T-helper 17 cell (primary cell): ENCODE measurements at regions not wholly inside any gene's neighbourhood (a gene's known extent, or its start where the extent isn't known, plus 50 kb on each side); places are given as distances from the start of the nearest gene placed in this dataset.
"Not testable (repeated sequence)": the region's sequence is repeated elsewhere in the genome, so short reads cannot be mapped to it uniquely, and the experiment has no call there.

Source experiments
- ATAC-seq: fragments of 150-1000 bp; cut with Tn5 transposase; 2 replicates; pipeline ENCODE4 v1.10.0; 2021; ENCODE audit warnings: mild to moderate bottlenecking, moderate library complexity
- DNase-seq, 3 donors: peaks; one replicate each; pipeline versions ENCODE4 v3.0.0 to v3.0.0-alpha.2; 2020 to 2021
- H3K9me3 ChIP-seq: one replicate; pipeline ENCODE4 v1.7.0; 2013; ENCODE audit warnings: low read length, mild to moderate bottlenecking; ENCODE audit not compliant: control insufficient read depth, poor library complexity, severe bottlenecking
- H3K27ac Mint-ChIP-seq: one replicate; pipeline ENCODE4 v1.8.0; 2022; ENCODE audit warnings: mild to moderate bottlenecking, moderate library complexity, mixed read lengths
- H3K27me3 Mint-ChIP-seq: one replicate; pipeline ENCODE4 v1.8.0; 2022; ENCODE audit warnings: mixed read lengths
- H3K36me3 Mint-ChIP-seq: one replicate; pipeline ENCODE4 v1.8.0; 2022; ENCODE audit warnings: low read depth, mixed read lengths
- H3K4me1 Mint-ChIP-seq: one replicate; pipeline ENCODE4 v1.8.0; 2022; ENCODE audit warnings: mild to moderate bottlenecking, mixed read lengths
- H3K4me3 Mint-ChIP-seq: one replicate; pipeline ENCODE4 v1.8.0; 2022; ENCODE audit warnings: mild to moderate bottlenecking, moderate library complexity, mixed read lengths

GRCh38 chr1:242880022-242880421 lies 355.5 kb upstream of the PLD5 start:
- H3K4me1 Mint-ChIP-seq, H3K27ac Mint-ChIP-seq, ATAC-seq, H3K9me3 ChIP-seq, DNase-seq, H3K36me3 Mint-ChIP-seq, H3K4me3 Mint-ChIP-seq: not testable (repeated sequence)
- peaks cover 15% of the 10 kb centered on the region for H3K27me3 Mint-ChIP-seq

- peaks cover 4% of the 10 kb centered on the region for H3K4me1 Mint-ChIP-seq
- no peak overlapping the region for H3K27ac Mint-ChIP-seq
- H3K27me3 Mint-ChIP-seq = peaks cover 16% of the 10 kb centered on the region
- no peak overlapping the region for H3K4me3 Mint-ChIP-seq
- no peaks in the 10 kb centered on the region for H3K36me3 Mint-ChIP-seq
- no peaks in the 10 kb centered on the region for H3K9me3 ChIP-seq
- DNase-seq (no peak), ATAC-seq (no peak)
Observed at GRCh38 chr1:242877743-242878142, 353.2 kb upstream of the PLD5 start.

- peaks cover 4% of the 10 kb centered on the region for H3K4me1 Mint-ChIP-seq
- H3K36me3 Mint-ChIP-seq = no peaks in the 10 kb centered on the region
- H3K9me3 ChIP-seq = no peaks in the 10 kb centered on the region
- no peak for ATAC-seq
- H3K27ac Mint-ChIP-seq = no peak overlapping the region
- no peak overlapping the region for H3K4me3 Mint-ChIP-seq
- peaks cover 16% of the 10 kb centered on the region for H3K27me3 Mint-ChIP-seq
- DNase-seq = no peak
Observed at GRCh38 chr1:242877229-242877628, 352.7 kb upstream of the PLD5 start.

- Mint-ChIP-seq H3K4me3 (no peak overlapping the region), H3K27ac (no peak overlapping the region), H3K4me1 (peaks cover 7% of the 10 kb centered on the region), H3K27me3 (peaks cover 16% of the 10 kb centered on the region), H3K36me3 (no peaks in the 10 kb centered on the region)
- DNase-seq = no peak
- no peaks in the 10 kb centered on the region for H3K9me3 ChIP-seq
- ATAC-seq = no peak
Observed at GRCh38 chr1:242876030-242876429, 351.5 kb upstream of the PLD5 start.

- ATAC-seq (no peak), DNase-seq (no peak)
- H3K27ac Mint-ChIP-seq = no peak overlapping the region
- H3K4me3 Mint-ChIP-seq = no peak overlapping the region
- H3K4me1 Mint-ChIP-seq = peaks cover 5% of the 10 kb centered on the region
- H3K36me3 Mint-ChIP-seq = no peaks in the 10 kb centered on the region
- H3K9me3 ChIP-seq = no peaks in the 10 kb centered on the region
- peaks cover 10% of the 10 kb centered on the region for H3K27me3 Mint-ChIP-seq
Observed at GRCh38 chr1:242873661-242874060, 349.2 kb upstream of the PLD5 start.

GRCh38 chr1:242872521-242872920 lies 348.0 kb upstream of the PLD5 start:
- no peak for ATAC-seq
- Mint-ChIP-seq H3K4me1 (peaks cover 5% of the 10 kb centered on the region), H3K36me3 (no peaks in the 10 kb centered on the region), H3K27ac (no peak overlapping the region), H3K4me3 (no peak overlapping the region), H3K27me3 (peaks cover 10% of the 10 kb centered on the region)
- H3K9me3 ChIP-seq = no peaks in the 10 kb centered on the region
- no peak for DNase-seq

- peaks cover 10% of the 10 kb centered on the region for H3K27me3 Mint-ChIP-seq
- no peaks in the 10 kb centered on the region for H3K36me3 Mint-ChIP-seq
- H3K4me1 Mint-ChIP-seq = peaks cover 3% of the 10 kb centered on the region
Observed at GRCh38 chr1:242871471-242872030, 347.1 kb upstream of the PLD5 start.

GRCh38 chr1:242870966-242871365 lies 346.5 kb upstream of the PLD5 start:
- ATAC-seq (no peak), DNase-seq (no peak)
- Mint-ChIP-seq H3K27ac (no peak overlapping the region), H3K4me3 (no peak overlapping the region), H3K36me3 (no peaks in the 10 kb centered on the region), H3K4me1 (peaks cover 3% of the 10 kb centered on the region), H3K27me3 (peaks cover 10% of the 10 kb centered on the region)
- H3K9me3 ChIP-seq = no peaks in the 10 kb centered on the region

More at GRCh38 chr1:242871471-242872030, 347.1 kb upstream of the PLD5 start:
- no peak overlapping the region for H3K4me3 Mint-ChIP-seq
- H3K27ac Mint-ChIP-seq = no peak overlapping the region
- no peak for DNase-seq
- ATAC-seq = no peak
- H3K9me3 ChIP-seq = no peaks in the 10 kb centered on the region

- Mint-ChIP-seq H3K36me3 (no peaks in the 10 kb centered on the region), H3K4me1 (no peaks in the 10 kb centered on the region)
Observed at GRCh38 chr1:242856289-242856688, 331.8 kb upstream of the PLD5 start.

GRCh38 chr1:242854466-242854865 lies 330.0 kb upstream of the PLD5 start:
- no peaks in the 10 kb centered on the region for H3K27me3 Mint-ChIP-seq
- no peaks in the 10 kb centered on the region for H3K9me3 ChIP-seq
- H3K4me1 Mint-ChIP-seq = no peaks in the 10 kb centered on the region
- H3K36me3 Mint-ChIP-seq = no peaks in the 10 kb centered on the region
- no peak overlapping the region for H3K27ac Mint-ChIP-seq
- no peak overlapping the region for H3K4me3 Mint-ChIP-seq
- ATAC-seq = no peak
- DNase-seq = no peak

More at GRCh38 chr1:242856289-242856688, 331.8 kb upstream of the PLD5 start:
- Mint-ChIP-seq H3K27me3 (no peaks in the 10 kb centered on the region), H3K4me3 (no peak overlapping the region), H3K27ac (no peak overlapping the region)
- DNase-seq = no peak
- no peak for ATAC-seq
- H3K9me3 ChIP-seq = no peaks in the 10 kb centered on the region

- Mint-ChIP-seq H3K4me3 (no peak overlapping the region), H3K4me1 (no peaks in the 10 kb centered on the region), H3K36me3 (no peaks in the 10 kb centered on the region), H3K27me3 (no peaks in the 10 kb centered on the region), H3K27ac (no peak overlapping the region)
- no peaks in the 10 kb centered on the region for H3K9me3 ChIP-seq
- ATAC-seq (no peak), DNase-seq (no peak)
Observed at GRCh38 chr1:242847390-242847993, 323.0 kb upstream of the PLD5 start.

- ATAC-seq = no peak
- H3K27me3 Mint-ChIP-seq = no peaks in the 10 kb centered on the region
- no peaks in the 10 kb centered on the region for H3K9me3 ChIP-seq
- H3K4me1 Mint-ChIP-seq = no peaks in the 10 kb centered on the region
- DNase-seq = no peak
- H3K27ac Mint-ChIP-seq = no peak overlapping the region
- H3K4me3 Mint-ChIP-seq = no peak overlapping the region
- H3K36me3 Mint-ChIP-seq = no peaks in the 10 kb centered on the region
Observed at GRCh38 chr1:242842094-242842493, 317.6 kb upstream of the PLD5 start.

- H3K27ac Mint-ChIP-seq = no peak overlapping the region
- H3K36me3 Mint-ChIP-seq = no peaks in the 10 kb centered on the region
- DNase-seq = no peak
- H3K4me1 Mint-ChIP-seq = no peaks in the 10 kb centered on the region
- no peak for ATAC-seq
- H3K4me3 Mint-ChIP-seq = no peak overlapping the region
- no peaks in the 10 kb centered on the region for H3K9me3 ChIP-seq
- H3K27me3 Mint-ChIP-seq = no peaks in the 10 kb centered on the region
Observed at GRCh38 chr1:242839101-242839500, 314.6 kb upstream of the PLD5 start.

GRCh38 chr1:242836423-242836822 lies 311.9 kb upstream of the PLD5 start:
- no peaks in the 10 kb centered on the region for H3K4me1 Mint-ChIP-seq
- H3K36me3 Mint-ChIP-seq = no peaks in the 10 kb centered on the region
- no peak for DNase-seq
- no peak for ATAC-seq
- H3K4me3 Mint-ChIP-seq = no peak overlapping the region
- H3K27ac Mint-ChIP-seq = no peak overlapping the region
- no peaks in the 10 kb centered on the region for H3K27me3 Mint-ChIP-seq
- H3K9me3 ChIP-seq = no peaks in the 10 kb centered on the region
